Right lobe of liver (tissue), 4 donors: ENCODE measurements at regions not wholly inside any gene's neighbourhood (a gene's known extent, or its start where the extent isn't known, plus 50 kb on each side); places are given as distances from the start of the nearest gene placed in this dataset.

ENCODE experiments used
- CTCF ChIP-seq, 4 donors: fragments of 200-600 bp in 3 of 4; fragments of 450-650 bp in 1 of 4; IDR thresholded peaks; one replicate each; pipeline versions ENCODE4 v1.5.1 to v1.8.0; 2016 to 2022; ENCODE audit warnings: antibody characterized with exemption in 4 of 4, mild to moderate bottlenecking in 2 of 4
- POLR2A ChIP-seq: fragments of 450-650 bp; IDR thresholded peaks from one replicate; pipeline ENCODE4 v1.6.1; 2017; ENCODE audit warnings: antibody characterized with exemption, mild to moderate bottlenecking
- donor health status: DM: no; HTN: no; CAD: no.
- donor health status: DM: no; HTN: no; CAD: no.
- donor health status: DM: no; HTN: yes; CAD: no.

GRCh38 chr20:17874271-17875105 is 94.1 kb downstream of the SNX5 start:
- TF ChIP-seq CTCF (IDR thresholded peaks at IDR 0.05) (no peak), POLR2A (no peak)
